Frontal cortex (tissue), 3 donors: ENCODE measurements at regions not wholly inside any gene's neighbourhood (a gene's known extent, or its start where the extent isn't known, plus 50 kb on each side); places are given as distances from the start of the nearest gene placed in this dataset.

Source experiments
- DNase-seq, 2 donors: peaks; one replicate each; pipeline ENCODE4 v3.0.0; 2012; ENCODE audit warnings: low spot score in 2 of 2
- FAIRE-seq: peaks from 2 replicates; lab custom pipeline; 2012; peaks lifted over from hg19 to GRCh38; lab: Jason Lieb, UNC
- donor health status: control.
- donor health status: control.
- donor health status: control.

DNA sequence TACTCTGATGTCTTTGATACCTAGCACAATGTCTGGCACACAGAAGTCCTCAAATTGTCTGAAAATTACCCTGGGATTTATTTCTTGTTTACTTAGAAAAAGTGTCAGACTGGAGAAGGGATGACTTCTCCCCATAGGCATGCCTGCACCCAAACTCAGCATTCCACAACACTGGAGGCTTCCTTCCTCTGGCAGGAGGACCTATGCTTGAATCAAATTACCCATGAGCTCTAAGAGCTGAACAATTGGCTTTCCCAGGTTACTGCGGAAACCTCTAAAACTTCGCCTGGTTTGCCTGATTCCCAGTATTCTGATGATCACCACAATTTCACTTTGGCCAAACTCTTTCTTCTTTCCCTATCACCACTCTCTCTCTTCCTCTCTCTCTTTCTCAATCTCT lies 217.4 kb downstream of the DIPK2A start:
- FAIRE-seq (no peak), DNase-seq (no peak)

DNA sequence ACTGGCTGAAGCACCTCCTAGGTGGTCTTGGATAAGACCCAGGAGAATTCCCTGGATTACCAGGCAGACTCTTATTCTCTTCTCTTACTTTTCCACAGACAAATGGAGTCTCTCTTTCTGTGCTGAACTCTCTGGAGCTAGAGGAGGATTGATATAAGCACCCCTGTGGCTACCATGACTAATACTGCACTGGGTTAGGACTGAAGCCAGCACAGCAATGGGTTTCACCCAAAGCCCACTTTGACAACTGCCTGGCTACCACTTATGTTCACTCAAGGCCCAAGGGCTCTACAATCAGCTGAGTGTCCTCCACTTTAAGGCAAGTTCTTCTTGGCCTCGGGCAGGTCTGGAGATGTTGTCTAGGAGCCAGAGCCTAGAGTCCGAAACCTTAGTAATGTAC lies 225.5 kb downstream of the DIPK2A start:
- DNase-seq = no peak
- no peak for FAIRE-seq

DNA sequence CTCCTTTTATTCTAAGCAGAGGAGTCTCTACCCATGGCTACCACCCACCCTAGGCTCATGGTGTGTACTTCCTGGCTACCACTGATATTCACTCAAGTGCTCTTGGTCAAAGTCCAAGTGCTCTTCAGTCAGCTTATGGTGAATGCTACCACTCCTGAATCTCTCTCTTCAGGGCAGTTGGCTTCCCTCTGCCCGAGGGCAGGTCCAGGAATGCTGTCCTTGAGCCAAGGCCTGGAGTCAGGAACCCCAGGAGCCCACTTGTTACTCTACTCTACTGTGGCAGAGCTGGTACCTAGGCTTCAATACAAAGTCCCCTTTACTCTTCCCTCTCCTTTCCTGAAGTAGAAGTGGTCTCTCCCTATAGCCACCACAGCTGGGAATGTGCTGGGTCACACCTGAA lies 226.0 kb downstream of the DIPK2A start:
- FAIRE-seq (no peak), DNase-seq (no peak)

DNA sequence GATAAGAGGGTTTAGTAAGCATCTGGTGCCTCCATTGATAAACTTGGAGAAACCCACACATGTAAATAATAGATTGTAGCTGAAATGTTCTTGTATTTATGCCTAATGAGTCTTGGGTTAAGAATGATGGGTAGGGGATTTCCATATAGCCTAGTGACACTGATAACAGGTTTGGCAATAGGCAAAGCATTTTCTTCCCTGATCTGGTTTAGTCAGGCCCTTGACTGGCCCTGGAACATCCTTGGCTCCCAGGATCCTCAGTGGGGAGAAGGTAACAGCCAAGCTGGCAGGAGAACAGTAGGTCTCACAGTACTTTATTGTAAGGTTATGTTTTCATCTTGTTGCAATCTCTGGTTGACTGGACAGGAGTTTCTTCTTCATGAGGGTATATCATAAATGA lies 228.4 kb downstream of the DIPK2A start:
- no peak for FAIRE-seq
- no peak for DNase-seq

DNA sequence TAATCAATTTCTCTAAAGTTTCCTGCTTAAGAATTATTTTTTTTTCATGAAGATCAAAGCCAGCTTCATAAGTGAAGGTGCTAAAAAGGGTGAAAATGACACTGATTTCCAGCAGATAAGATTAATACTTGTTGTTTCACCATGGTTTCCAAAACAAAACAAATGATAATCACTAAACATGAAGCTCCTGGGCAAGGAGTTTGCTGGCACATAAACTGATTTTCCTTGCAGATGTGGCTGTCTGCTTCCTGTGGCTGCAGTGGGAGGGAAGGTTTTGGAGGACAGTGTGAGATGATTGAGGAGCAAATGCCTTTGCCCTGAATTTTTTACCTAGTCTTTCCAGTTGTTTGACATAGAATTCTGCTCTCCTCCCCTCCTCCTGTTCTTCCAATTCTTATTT lies 228.8 kb downstream of the DIPK2A start:
- FAIRE-seq (no peak), DNase-seq (no peak)

DNA sequence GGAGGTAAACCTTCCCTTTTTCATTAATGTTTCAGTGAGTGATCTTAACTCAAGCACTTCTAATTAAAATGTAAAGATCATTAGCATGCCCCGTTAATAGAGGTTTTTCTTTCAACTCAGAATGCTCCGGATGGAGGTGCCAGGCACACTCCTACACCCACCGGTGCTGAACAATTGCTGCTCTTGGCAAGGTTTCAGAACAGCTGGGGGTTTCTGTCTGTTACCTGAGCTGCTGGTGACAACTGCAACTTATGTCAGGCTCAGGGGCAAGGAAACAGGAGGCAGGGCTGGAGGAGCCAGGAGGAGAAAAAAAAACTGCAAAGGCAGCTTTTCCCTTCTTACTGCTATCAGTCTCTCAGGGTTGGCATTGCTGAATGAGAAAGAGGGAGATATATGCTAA lies 250.1 kb downstream of the DIPK2A start:
- FAIRE-seq (no peak), DNase-seq (no peak)

DNA sequence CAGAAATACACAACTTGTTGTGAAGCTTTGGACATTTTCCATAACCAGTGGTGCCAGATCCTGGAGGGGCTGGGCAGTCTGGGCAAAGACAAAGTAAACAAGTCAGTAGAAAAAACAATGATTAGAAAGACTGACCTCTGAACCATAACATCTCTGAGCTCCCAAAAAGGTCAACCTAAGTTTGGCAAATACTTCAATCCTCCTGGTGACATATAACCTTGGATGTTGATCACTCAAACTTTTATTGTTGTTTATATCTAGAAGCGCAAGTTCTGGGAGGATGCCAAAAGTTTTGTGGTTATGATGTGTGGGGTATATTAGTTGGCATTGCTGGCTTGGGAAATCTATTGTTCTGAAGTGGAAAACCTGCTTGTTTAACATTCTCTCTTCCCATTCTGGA lies 257.7 kb downstream of the DIPK2A start:
- DNase-seq (no peak), FAIRE-seq (no peak)

DNA sequence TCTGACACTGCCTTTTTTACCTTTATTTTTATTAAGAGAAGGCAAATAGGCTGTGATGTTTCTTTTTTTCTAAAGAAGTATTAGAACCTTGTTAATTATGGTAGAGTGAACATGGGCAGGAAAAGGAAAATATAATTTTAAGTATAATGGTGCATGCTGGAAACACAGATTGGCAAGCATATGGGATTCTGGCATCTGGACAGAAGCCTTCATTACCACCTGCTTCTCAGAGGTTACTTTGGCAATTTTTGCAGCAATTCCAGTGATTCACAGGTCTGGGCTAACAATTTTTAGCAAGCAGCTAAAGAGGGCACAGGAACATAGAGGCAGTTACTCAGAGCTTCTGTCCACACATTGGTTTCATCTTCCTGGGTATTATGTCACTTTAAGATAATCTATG lies 258.3 kb downstream of the DIPK2A start:
- DNase-seq (no peak), FAIRE-seq (no peak)

DNA sequence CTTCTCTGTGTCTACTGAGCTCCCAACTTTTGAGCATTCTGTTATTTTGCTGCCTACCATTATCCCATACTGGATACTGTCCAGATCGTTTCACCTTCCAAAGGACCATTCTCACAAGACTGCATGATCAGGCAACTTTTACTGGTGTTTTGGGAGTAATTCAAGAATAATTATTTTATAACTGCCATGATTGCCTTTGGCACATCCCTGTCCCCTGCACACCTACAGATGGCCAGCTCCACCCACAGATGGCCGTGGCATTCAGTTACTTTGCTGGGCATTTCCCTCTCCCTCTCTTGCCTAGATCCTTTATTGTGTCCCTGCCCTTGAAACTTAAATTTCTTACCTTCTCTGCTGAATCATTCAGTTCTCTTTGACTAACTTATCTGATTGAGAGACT lies 263.9 kb downstream of the DIPK2A start:
- DNase-seq = no peak
- no peak for FAIRE-seq

DNA sequence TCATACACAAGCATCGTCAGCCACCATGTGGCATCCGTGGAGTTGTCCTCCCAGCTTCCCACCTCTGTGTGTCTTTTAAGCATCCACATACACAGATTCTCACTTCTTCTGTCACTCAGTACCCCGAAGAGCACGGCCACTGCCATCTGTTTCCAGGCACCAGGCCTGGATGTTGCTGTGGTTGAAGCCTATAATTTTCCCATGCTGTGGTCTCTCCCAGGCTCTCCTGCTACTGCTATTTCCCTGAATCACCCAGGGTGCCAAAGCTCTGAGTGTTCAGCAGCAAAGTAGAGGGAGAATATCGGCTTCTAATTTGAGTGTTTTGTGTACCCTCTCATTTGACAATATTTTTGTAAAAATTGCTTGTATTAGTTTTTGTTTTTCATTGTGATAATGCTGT lies 265.7 kb downstream of the DIPK2A start:
- DNase-seq (no peak), FAIRE-seq (no peak)

DNA sequence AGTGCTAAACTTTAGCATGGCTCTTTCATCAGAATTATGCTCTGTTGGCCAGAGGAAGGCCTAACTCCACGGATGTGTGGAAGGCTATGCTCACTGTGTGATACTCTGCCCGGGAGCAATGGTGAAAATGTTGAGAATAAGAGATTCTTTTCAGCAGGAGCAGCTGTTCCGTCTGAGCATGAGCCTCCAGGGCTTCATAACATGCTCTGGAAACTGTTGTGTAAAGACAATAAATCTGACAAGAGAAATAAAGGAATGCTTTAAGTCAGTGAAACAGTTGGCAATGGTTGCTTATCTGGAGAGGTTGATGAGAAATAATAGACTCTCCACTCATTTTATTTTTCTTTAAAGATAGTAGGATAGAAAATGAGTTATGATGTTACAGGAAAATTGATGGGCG lies 269.8 kb downstream of the DIPK2A start:
- no peak for DNase-seq
- FAIRE-seq = no peak

DNA sequence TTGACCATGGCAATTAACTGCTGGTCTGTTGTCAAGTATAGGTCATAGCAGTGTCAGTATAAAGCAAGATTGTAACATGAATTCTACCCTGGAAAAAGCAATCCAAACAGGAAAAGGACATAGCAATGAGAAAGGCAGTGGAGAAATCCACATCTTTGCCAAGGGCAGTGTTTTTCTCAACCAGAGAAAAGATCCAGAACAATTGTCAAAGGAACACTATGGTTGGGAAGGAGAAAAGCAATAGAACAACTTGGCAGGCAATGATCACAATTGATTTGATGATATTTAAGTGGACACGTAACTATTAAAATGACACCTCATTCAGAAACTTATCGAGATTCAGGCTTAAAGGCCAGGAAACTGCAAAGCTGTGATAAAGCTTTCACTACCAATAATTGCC lies 271.1 kb downstream of the DIPK2A start:
- DNase-seq (no peak), FAIRE-seq (no peak)

DNA sequence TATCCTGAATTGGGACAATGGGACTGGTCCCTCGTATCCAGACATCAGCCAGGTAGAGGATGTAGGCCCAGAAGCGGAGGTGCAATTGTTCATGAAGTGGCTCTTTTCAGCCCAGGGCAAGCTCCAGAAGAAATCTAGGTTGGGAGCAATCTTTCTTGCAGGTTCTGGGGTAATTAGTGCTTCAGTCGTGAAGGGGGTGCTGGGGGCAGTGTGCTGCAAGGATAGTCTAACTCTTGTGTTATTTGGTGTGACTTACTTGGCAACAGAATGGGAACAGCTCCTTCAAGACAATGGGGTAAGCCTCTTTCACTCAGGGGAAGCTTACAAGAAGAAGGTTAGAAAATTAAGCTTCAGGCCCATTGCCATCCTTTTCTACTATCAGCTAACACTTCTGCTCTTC lies 273.0 kb downstream of the DIPK2A start:
- DNase-seq (no peak), FAIRE-seq (no peak)

DNA sequence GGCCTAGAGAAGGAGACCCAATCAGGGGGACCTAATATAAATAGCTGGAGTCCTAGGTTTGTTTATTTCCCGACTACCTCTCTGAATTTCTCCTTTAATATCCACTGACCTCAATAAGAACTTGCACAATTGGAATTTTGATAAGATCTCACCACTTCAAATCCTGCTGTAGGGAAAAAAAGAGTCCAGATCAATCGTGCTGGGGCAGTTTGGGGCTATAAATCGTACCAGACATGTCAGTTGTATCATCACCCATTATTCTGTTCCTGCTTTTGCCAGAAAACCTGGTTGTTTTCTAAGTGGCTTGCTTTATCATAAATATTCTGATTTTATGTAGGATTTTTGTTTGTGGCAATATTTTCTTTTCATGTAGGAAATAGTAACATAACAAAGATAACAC lies 281.3 kb downstream of the DIPK2A start:
- DNase-seq (no peak), FAIRE-seq (no peak)

DNA sequence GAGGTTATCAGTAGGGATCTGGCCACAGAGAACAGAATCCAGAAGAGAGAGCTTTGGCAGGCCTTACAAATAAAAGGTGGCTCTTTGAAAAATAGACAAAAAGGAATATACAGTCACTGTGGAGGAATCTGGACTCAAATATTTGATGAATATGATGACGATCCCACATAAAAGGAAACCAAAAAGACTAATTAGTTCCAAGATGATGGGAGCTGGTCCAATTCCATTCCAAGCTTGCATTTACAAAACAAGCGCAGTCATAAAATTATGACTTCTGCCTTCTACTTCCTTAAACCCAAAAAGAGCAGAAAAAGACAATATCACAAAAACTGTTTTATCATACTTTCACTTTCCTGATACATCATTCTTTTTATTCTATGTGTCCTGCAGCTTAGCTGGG lies 285.8 kb downstream of the DIPK2A start:
- FAIRE-seq (no peak), DNase-seq (no peak)

DNA sequence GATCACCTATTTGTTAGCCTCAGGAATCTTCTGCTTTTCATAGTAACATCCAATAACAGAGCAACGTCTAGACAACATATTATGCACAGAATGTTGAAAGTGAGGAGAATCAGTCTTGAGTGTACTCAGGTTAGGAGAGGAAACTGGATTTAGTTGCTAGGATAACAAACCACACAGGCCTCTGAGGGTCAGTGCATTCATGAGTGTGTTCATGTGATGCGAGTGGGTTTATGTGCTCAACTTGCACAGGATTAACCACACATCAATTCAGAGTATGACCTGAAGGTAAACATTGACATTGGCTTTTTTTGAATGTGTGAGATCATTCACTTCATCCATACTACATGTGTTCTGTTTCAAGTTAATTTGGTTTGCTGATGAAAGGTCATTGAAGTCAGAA lies 287.6 kb downstream of the DIPK2A start:
- FAIRE-seq = no peak

DNA sequence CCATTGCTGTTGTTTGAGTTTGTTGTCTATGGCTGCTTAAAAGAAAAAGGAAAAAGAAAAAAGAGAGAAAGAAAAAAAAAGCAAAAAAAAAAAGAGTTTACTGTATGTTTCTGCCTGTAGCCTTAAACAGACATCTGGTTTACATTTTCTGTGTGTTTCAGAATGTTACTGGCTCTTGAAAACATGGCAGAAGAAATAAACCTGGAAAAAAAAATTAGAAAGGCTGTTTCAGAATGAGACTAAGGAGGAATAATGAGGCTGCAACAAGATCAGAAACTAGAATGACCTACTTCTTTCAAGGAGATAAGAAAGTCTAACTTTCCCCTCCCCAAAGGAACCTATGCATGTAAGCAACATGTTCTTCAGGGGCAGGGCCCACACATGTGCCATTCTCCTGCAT lies 292.1 kb downstream of the DIPK2A start:
- no peak for FAIRE-seq

More for the DNA sequence above, 287.6 kb downstream of the DIPK2A start:
- no peak for DNase-seq

DNA sequence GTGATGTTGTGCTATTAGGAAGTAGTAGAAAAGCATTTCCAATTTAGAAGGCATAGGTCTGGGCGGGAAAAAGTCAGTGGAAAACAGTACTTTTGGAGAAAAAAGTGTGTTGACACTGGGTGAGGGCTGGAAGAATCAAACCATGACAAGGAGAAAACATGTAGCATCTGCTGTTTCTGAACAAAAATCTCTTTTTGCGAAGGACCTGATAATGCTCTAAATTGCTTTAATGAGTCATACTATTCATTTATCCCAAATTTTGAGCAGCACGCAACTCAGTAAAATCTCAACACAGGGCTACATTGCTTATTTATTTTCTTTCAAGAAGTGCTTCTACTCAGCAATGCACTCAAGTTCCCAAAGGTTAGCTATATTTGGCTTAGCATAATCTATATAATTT lies 292.7 kb downstream of the DIPK2A start:
- DNase-seq = no peak
- FAIRE-seq = no peak

More for the DNA sequence above, 292.1 kb downstream of the DIPK2A start:
- DNase-seq = no peak

DNA sequence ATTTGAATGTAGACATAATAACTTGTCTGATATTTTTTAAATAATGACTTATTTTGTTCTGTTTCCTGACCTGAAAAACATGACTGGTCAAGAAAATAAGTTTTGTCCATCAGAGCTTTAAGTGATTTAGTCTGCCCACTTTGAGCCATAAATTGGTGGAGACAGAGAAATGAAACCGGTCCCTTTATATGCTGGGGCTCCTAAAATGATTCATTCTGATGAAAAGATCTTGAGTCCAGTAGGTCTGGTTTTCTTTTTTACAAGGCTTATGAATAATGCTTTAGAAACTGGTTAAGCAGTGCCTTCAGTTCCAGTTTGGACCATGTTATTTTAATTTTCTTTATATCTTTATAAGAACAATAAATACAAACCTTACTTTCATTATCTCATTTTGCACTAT lies 293.2 kb downstream of the DIPK2A start:
- FAIRE-seq (no peak), DNase-seq (no peak)

DNA sequence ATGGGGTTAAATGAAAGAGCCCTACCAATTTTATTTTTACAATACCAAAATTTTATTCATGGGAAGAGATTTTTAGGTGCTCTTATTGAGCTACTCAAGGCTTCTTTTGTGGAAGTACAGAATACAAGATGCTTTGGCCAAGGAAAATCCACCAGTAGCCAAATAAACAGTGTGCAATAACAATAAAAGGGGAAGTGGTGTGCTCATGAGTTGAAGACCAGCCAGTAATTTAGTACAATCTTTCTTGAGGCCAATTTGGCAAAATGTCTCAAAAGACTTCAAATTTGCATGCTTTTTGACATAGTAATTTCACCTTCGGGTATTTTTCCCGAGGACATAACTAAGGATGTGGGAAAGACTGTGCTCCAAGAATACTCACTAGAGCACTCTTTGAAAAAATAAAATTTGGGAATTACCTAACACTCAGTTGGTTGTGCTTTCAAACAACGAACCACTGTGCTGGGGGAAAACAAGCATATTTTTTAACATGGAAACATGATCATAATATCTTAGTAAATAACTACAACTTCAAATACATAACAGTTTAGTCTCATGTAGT lies 294.0 kb downstream of the DIPK2A start:
- FAIRE-seq (no peak), DNase-seq (no peak)

DNA sequence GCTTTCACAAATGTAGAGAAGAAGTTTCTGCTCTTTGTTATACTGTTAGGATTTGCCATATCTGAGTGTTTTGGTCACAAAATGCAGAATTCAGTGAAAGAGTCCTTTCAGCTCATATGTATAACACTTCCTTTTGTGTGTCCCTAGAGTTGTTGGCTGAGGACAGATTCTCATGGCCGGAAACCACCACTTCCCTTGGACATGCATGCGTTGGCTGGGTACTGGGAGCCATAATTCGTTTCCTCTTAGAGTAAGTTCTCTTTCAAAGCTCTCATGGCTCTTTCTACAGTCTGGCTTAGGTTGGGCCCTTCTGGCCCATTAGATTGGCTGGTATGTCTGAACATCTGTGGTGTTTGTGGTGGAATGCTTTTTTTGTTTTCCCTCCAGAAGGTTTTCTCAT lies 298.5 kb downstream of the DIPK2A start:
- DNase-seq = no peak

DNA sequence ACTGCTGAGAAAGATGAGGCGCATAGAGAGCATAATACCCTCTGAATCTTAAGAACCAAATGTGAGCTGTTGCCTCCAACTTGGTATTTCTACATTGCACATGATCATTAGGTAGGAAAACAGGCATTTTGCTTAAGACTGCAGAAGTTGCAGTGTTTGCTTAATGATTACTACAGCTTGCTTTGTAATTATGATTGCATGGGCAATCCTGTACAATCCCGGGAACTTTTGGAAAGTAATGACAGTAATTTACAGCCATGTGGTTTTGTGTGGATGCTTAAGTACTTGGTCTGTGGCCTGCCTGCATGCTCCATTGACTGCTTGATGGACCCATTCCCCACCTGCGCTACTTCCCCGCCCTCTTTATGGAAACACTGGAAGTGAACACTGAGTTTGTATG lies 301.1 kb downstream of the DIPK2A start:
- FAIRE-seq = no peak

More for the DNA sequence above, 298.5 kb downstream of the DIPK2A start:
- no peak for FAIRE-seq

DNA sequence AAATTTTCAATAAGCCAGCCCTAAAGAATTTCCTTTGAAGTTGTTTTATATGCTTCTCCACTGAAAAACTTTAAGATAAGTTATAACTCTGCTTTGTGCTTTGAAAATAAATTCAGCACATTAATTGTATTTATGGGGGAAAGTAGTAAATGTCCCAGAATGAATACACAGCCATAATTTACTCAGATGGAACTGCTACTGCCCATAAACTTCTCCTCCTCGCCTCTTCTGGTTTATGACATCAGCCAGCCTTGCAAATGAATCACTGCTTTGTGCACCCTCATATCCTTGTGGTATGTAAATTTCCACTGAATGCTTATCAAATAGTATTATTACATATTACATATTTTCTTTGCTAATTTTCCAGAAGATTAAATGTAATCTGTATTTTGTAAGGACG lies 302.0 kb downstream of the DIPK2A start:
- DNase-seq (no peak), FAIRE-seq (no peak)

More for the DNA sequence above, 301.1 kb downstream of the DIPK2A start:
- DNase-seq = no peak
